ENCODE measurements at regions not wholly inside any gene's neighbourhood (a gene's known extent, or its start where the extent isn't known, plus 50 kb on each side); places are given as distances from the start of the nearest gene placed in this dataset.

GRCh38 chr2:186949726-186950256 lies 100.8 kb upstream of the ZSWIM2 start:
- no peaks in the 10 kb centered on the region for H3K9me3 ChIP-seq
- no peak for TF ChIP-seq CTCF (IDR thresholded peaks at IDR 0.05)
- no peak overlapping the region for H3K4me3 ChIP-seq
- DNase-seq = peak in 1 of 2 donors; percentile 2
- intact Hi-C loops (cut with DNase I; ENCODE audit: low total_unique reads) = no loop called here
- no peaks in the 10 kb centered on the region for H3K36me3 ChIP-seq
- WGBS, 5 donors = 69 to 83% (median 81%) methylated on average over 4 of the region's 4 CpGs
- H3K27me3 ChIP-seq = no peaks in the 10 kb centered on the region
- no peak overlapping the region for H3K27ac ChIP-seq
- peaks cover 0 to 5% (median 0%) of the 10 kb centered on the region in 4 donors for H3K4me1 ChIP-seq

GRCh38 chr2:186947516-186947915 lies 98.5 kb upstream of the ZSWIM2 start:
- TF ChIP-seq POLR2A (IDR thresholded peaks at IDR 0.05) = no peak
- no peak for TF ChIP-seq POLR2AphosphoS5 (IDR thresholded peaks at IDR 0.05)
- no peak for TF ChIP-seq EP300 (IDR thresholded peaks at IDR 0.05)
- no peak for TF ChIP-seq CTCF (IDR thresholded peaks at IDR 0.05)
- 83 to 93% (median 93%) methylated on average over 2 of the region's 2 CpGs for WGBS, 5 donors

GRCh38 chr2:186946896-186947467 lies 98.0 kb upstream of the ZSWIM2 start:
- TF ChIP-seq CTCF (IDR thresholded peaks at IDR 0.05) = no peak
- TF ChIP-seq POLR2A (IDR thresholded peaks at IDR 0.05) = no peak
- no peak for TF ChIP-seq EP300 (IDR thresholded peaks at IDR 0.05)
- TF ChIP-seq POLR2AphosphoS5 (IDR thresholded peaks at IDR 0.05) = no peak
- WGBS, 5 donors = 53 to 84% (median 69%) methylated on average over 2 of the region's 2 CpGs
- H3K4me3 ChIP-seq = no peak overlapping the region

More at GRCh38 chr2:186947516-186947915, 98.5 kb upstream of the ZSWIM2 start:
- H3K36me3 ChIP-seq = no peaks in the 10 kb centered on the region
- peaks cover 0 to 5% (median 0%) of the 10 kb centered on the region in 4 donors for H3K4me1 ChIP-seq
- no peaks in the 10 kb centered on the region for H3K9me3 ChIP-seq
- H3K4me3 ChIP-seq = no peak overlapping the region
- H3K27me3 ChIP-seq = no peaks in the 10 kb centered on the region
- intact Hi-C loops (cut with DNase I; ENCODE audit: low total_unique reads) = no loop called here
- no peak for DNase-seq
- no peak overlapping the region for H3K27ac ChIP-seq

GRCh38 chr2:186941853-186942252 lies 92.9 kb upstream of the ZSWIM2 start:
- H3K9me3 ChIP-seq = no peaks in the 10 kb centered on the region
- H3K36me3 ChIP-seq = no peaks in the 10 kb centered on the region
- H3K27me3 ChIP-seq = no peaks in the 10 kb centered on the region
- TF ChIP-seq CTCF (IDR thresholded peaks at IDR 0.05) (no peak), EP300 (IDR thresholded peaks at IDR 0.05) (no peak), POLR2A (IDR thresholded peaks at IDR 0.05) (no peak), POLR2AphosphoS5 (IDR thresholded peaks at IDR 0.05) (no peak)
- H3K4me3 ChIP-seq = no peak overlapping the region
- WGBS, 5 donors = 28 to 50% (median 43%) methylated on average over 1 of the region's 1 CpG
- H3K27ac ChIP-seq = no peak overlapping the region
- H3K4me1 ChIP-seq = peaks cover 0 to 4% (median 0%) of the 10 kb centered on the region in 4 donors
- no peak for DNase-seq
- intact Hi-C loops (cut with DNase I; ENCODE audit: low total_unique reads) = no loop called here

More at GRCh38 chr2:186946896-186947467, 98.0 kb upstream of the ZSWIM2 start:
- DNase-seq = no peak
- H3K9me3 ChIP-seq = no peaks in the 10 kb centered on the region
- H3K27me3 ChIP-seq = no peaks in the 10 kb centered on the region
- intact Hi-C loops (cut with DNase I; ENCODE audit: low total_unique reads) = no loop called here
- H3K27ac ChIP-seq = no peak overlapping the region
- peaks cover 0 to 5% (median 0%) of the 10 kb centered on the region in 4 donors for H3K4me1 ChIP-seq
- no peaks in the 10 kb centered on the region for H3K36me3 ChIP-seq
